GM12874 (cell line): ENCODE measurements at regions not wholly inside any gene's neighbourhood (a gene's known extent, or its start where the extent isn't known, plus 50 kb on each side); places are given as distances from the start of the nearest gene placed in this dataset.

ENCODE experiments used
- TF ChIP-seq, protein P1 (sequence below): IDR thresholded peaks from 2 replicates; pipeline ENCODE4 v1.5.1; 2011; ENCODE audit warnings: low read depth, mild to moderate bottlenecking, control low read depth, low read length, moderate library complexity; ENCODE audit not compliant: insufficient read depth

DNA sequence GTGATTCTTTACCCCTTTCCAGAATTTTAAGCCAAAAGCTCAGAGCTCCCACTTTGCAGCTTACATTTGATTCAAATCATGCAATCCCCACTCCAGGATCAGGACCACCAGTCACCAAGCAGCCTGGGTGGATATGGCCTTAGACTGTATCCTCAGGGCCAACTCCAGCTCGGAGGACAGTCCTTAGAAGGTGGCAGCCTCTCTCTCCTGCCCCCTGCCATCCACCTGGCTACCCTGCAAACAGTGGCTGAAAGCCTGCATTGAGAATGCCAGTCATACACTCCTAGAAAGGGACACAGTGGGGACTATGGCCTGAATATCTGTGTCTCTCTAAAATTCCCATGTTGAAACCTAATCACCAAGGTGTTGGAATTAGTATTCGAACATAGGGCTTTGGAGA lies 50.0 kb upstream of the KCNMA1 start:
- TF ChIP-seq, protein P1, sequence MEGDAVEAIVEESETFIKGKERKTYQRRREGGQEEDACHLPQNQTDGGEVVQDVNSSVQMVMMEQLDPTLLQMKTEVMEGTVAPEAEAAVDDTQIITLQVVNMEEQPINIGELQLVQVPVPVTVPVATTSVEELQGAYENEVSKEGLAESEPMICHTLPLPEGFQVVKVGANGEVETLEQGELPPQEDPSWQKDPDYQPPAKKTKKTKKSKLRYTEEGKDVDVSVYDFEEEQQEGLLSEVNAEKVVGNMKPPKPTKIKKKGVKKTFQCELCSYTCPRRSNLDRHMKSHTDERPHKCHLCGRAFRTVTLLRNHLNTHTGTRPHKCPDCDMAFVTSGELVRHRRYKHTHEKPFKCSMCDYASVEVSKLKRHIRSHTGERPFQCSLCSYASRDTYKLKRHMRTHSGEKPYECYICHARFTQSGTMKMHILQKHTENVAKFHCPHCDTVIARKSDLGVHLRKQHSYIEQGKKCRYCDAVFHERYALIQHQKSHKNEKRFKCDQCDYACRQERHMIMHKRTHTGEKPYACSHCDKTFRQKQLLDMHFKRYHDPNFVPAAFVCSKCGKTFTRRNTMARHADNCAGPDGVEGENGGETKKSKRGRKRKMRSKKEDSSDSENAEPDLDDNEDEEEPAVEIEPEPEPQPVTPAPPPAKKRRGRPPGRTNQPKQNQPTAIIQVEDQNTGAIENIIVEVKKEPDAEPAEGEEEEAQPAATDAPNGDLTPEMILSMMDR = no peak
